Right renal pelvis (tissue), 4 donors: ENCODE measurements at regions not wholly inside any gene's neighbourhood (a gene's known extent, or its start where the extent isn't known, plus 50 kb on each side); places are given as distances from the start of the nearest gene placed in this dataset.

Source experiments
- DNase-seq, 4 donors: peaks; one replicate each; pipeline ENCODE4 v3.0.0-alpha.2; 2013; ENCODE audit warnings: low read depth in 4 of 4, low spot score in 3 of 4, missing footprints in 1 of 4

- DNase-seq = no peak
Measured at GRCh38 chr4:71923070-71923469, 108.7 kb upstream of the NPFFR2 start.

DNA sequence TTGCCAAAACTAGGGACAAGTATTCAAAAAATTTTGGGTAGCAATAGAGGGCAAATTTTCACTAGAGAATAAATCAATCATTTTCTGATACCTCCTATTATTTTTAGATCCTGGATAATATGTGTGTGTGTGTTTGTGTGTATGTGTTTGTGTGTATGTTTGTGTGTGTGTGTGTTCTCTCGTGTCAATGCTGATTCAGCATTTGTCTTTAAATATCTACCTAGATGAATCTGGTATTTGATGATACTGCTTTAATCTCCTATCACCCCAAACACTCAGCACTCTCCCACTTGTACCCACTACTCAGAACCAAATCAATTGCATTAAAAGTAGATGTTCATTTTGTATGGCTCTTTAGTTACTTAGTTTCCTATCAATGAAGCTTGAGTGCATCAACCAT is 101.3 kb upstream of the NPFFR2 start:
- no peak for DNase-seq

- no peak for DNase-seq
Measured at GRCh38 chr4:71932941-71933340, 98.9 kb upstream of the NPFFR2 start.

GRCh38 chr4:71938776-71939175 is 93.0 kb upstream of the NPFFR2 start:
- DNase-seq = no peak

- peak in 1 of 4 donors; percentile 9 for DNase-seq
Measured at GRCh38 chr4:71941001-71941400, 90.8 kb upstream of the NPFFR2 start.

- no peak for DNase-seq
Measured at GRCh38 chr4:71944956-71945355, 86.8 kb upstream of the NPFFR2 start.

DNA sequence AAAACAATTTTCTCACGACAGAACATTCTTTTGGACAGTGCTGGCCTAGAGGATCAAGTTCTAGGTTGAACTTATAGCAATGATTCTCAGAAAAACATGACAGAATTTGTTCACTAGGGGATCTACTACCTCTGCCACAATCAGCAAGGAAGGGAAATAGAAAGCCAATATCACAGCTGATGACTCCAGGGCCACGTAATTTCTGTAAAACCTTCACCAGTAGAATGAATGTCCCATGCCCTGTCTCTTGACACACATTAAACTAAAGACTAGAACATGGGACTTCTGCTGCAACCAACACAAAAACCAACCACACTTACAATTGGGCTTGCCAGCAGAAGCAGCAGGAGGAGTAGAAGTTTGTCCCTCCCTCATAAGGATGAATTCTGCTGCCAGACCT is 86.0 kb upstream of the NPFFR2 start:
- no peak for DNase-seq

DNA sequence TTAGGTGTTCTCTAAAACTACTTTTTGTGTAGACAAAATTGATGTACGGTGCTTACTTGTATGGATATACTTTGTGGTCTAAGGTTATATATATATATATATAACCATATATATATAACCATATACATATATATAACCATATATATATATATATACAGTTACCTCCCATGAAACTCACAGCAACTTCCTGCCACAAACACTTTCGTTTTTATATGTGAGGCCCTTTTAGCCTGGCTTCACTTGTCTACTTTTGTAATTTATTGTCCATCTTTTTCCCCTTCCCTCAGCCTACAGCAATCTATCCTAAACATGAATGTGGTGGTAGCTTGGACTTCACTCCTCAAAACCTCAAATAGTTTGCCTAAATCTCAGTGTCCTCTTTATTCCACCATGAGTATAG is 72.8 kb upstream of the NPFFR2 start:
- DNase-seq = no peak

DNA sequence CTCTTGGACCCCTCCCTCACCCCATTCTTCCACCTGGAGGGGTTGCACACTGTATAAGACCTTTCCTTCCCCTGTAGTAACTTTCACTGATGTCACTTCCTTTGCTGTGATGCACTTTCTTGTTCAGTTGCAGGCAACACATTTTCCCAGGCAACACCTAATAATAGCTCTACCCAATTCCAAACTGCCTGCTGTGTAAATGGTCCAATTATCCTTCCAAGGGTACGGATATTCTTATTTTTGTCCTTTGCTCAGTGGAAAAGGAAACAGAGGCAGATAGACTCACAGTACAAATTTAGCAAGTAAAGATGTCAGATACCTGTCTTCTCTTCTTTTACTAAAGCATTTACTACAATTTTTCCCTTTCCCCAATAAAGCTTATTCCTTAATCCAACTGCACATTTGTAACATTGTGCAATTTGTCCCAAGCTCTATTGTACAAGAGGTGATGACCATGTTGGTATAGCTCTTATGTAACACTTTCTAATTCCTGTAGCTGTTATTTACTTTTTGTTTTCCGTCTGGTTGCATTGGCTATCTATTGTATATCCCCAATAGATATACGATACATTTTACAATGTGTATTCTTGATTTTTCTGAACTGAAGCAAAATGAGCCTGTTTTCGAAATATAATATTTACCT is 69.1 kb upstream of the NPFFR2 start:
- no peak for DNase-seq

GRCh38 chr4:71974681-71975080 is 57.1 kb upstream of the NPFFR2 start:
- no peak for DNase-seq

DNA sequence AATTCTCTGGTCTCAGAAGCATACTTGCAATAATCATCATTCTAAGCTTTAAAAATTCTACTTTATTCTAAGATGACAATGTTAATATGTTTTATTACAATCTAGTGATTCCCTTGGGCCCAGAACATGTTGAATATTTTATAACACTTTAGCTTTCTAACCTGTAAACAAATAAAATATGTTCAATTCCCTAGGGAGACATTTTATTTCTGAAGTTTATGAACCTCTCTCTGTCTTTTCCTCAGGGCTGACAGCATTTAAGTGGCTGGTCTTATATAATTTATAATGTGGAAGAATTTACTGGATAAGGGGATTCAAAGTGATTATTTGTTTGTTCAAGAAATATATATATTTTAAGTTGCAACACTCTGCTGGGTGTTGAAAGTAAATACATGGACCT is 55.3 kb upstream of the NPFFR2 start:
- no peak for DNase-seq

- DNase-seq = no peak
Measured at GRCh38 chr4:71978210-71978835, 53.5 kb upstream of the NPFFR2 start.

DNA sequence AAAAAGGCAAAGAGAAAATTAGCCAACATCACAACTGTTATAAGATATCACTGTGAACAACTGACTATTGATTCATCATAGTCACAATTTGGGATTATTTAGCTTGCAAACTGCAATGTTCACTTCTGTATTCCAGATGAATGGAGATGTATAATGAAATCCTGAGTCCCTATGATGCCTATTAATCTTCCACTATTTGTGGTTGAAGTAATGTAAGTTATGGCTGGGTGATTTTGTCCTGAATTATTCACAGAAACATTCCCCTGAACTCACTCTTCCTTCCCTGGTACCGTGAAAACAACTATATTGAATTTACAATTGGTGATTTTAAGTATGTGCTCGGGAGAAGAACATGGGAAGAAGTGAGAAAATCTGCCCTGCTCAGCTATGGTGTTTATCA is 50.8 kb upstream of the NPFFR2 start:
- no peak for DNase-seq
